ENCODE measurements at regions not wholly inside any gene's neighbourhood (a gene's known extent, or its start where the extent isn't known, plus 50 kb on each side); places are given as distances from the start of the nearest gene placed in this dataset.

GRCh38 chr2:171225302-171225980 lies 64.7 kb upstream of the TLK1 start:
- peak; percentile 32 for DNase-seq

DNA sequence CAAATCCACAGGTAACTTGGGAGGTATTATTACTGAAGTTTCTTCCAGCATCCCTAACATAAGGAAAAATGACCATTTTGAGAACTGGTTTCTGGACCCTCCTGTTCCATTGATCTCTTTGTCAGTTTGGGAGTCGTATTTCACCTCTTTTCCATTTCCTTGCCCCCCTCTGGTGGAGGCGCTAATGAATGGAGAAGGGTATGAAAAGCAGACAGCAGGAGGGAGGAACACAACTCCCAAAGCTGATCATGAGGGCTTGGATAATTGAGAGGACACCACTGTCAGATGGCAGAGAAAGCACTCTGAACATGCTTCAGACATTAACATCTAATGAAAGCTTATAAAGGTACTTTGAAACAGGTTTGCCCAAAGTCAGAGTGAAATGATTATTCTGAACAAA lies 56.6 kb upstream of the TLK1 start:
- no peak for DNase-seq

DNA sequence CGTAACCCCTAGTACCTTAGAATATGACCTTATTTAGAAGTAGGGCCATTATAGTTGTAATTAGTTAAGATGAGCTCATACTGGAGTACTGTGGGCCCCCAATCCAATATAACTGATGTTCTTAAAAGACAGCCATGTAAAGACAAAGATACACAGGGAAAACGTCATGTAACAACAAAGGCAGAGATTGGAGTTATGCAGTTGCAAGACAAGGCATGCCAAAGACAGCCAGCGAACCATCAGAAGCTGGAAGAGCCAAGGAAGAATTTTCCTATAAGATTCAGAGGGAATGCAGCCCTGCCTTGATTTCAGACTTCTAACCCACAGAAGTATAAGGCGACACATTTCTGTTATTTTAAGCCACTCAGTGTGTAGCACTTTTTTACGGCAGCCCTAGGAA lies 55.9 kb upstream of the TLK1 start:
- DNase-seq = no peak

GRCh38 chr2:171214093-171214492 lies 53.4 kb upstream of the TLK1 start:
- peak; percentile 42 for DNase-seq

DNA sequence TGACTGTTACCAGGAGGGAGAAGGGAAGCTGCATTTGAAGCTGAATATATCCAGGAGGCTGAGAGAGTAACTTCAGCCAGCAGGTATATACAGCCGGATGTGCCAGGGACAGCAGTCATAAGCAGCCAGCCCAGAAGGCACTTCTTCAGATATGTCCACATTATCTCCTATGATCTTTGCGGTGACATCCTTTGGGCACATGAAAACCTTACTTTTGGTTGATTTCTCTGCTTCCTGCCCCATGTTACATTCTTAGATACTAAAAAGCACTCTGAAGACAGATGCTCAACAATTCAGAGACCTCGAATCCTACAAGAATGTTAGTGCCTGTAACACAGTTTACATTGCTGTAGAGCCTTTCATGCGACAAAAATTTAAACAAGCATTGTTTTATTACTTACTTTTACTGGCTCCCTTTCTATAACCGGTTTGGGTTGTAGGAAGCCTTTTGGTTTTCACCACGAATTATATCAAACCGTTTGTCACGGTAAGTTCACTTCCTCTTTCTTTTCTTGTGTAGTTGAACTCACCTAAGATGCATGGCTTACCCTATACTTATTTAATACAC lies 50.3 kb upstream of the TLK1 start:
- peak; percentile 65 for DNase-seq
